Body of pancreas (tissue), 4 donors: ENCODE measurements at regions not wholly inside any gene's neighbourhood (a gene's known extent, or its start where the extent isn't known, plus 50 kb on each side); places are given as distances from the start of the nearest gene placed in this dataset.

Experiments used
- ATAC-seq: fragments of 150-250 bp; one replicate; pipeline ENCODE4 v1.9.1; 2016
- DNase-seq, 4 donors: peaks; one replicate each; pipeline ENCODE4 v3.0.0-alpha.2; 2019
- H3K27ac ChIP-seq, 4 donors: fragments of 200-600 bp; sonication (generic); 1 replicate in 3 of 4; 2 replicates in 1 of 4; pipeline versions ENCODE4 v1.5.1 to v1.6.1; 2016 to 2019; ENCODE audit warnings: mild to moderate bottlenecking in 1 of 4, mixed read lengths in 1 of 4, moderate library complexity in 1 of 4
- H3K27me3 ChIP-seq, 2 donors: fragments of 200-600 bp; sonication (generic); one replicate each; pipeline ENCODE4 v1.6.0; 2016; ENCODE audit warnings: mild to moderate bottlenecking in 1 of 2
- H3K36me3 ChIP-seq, 2 donors: fragments of 200-600 bp; sonication (generic); replicated peaks in 1 of 2; 2 replicates each; pipeline ENCODE4 v1.5.1; 2016; ENCODE audit warnings: low read depth in 2 of 2; ENCODE audit not compliant: insufficient read depth in 1 of 2
- H3K4me1 ChIP-seq: fragments of 200-600 bp; sonication (generic); one replicate; pipeline ENCODE4 v1.6.0; 2016
- H3K4me3 ChIP-seq, 2 donors: fragments of 200-600 bp; sonication (generic); 1 replicate in 1 of 2; 2 replicates in 1 of 2; pipeline ENCODE4 v1.5.1; 2016 to 2019
- H3K9me3 ChIP-seq, 3 donors: fragments of 200-600 bp; sonication (generic); 1 replicate in 2 of 3; 2 replicates in 1 of 3; pipeline ENCODE4 v1.5.1; 2016
- POLR2A ChIP-seq, 3 donors: fragments of 450-650 bp; IDR thresholded peaks; one replicate each; pipeline ENCODE4 v1.6.1; 2016; ENCODE audit warnings: antibody characterized with exemption in 3 of 3, mild to moderate bottlenecking in 2 of 3
- WGBS, 2 donors: methylation state at CpG; one replicate each; pipeline ENCODE4 v1.1.5; 2017; 5-methylcytosine and 5-hydroxymethylcytosine counted together
- intact Hi-C: fragments of 100-400 bp; cut with DNase I; formaldehyde crosslinking; loops from one replicate; pipeline ENCODE4 v1.15.1; 2023
- TF ChIP-seq, protein P1 (sequence below), 7 experiments: fragments of 450-650 bp in 4 of 7; fragments of 200-600 bp in 3 of 7; sonication (generic) in 3 of 7; IDR thresholded peaks; one replicate each; pipeline ENCODE4 v1.5.1; 2016 to 2019; ENCODE audit warnings: antibody characterized with exemption in 7 of 7

DNA sequence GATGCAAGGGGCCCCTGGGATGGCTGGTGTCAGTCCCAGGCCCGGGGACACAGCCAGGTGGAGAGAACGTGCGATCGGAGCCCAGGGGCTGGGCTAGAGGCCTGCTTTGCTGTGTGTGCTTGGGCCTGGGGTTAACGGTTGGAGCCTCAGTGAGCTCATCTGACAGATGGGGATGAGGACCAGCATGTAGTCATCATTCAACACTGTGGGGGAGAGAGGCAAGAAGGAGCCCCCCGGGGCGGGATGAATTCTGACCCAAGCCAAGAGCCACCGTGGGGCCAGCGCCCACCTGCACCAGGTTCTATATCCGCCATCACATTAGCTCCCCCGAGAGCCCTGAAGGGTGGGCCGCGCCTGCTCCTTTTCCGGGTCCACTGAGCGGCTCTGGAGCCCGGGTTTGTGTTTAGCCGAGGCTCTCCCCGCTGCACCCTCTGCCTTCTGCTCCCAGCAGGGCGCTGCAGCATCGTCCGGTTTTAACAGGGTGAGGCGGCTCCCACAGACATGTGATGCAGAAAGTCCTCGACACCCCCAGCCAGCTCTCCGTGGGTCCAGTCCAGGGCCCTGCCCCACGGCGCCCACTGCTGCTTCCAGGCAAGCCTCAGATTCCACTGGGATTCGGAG, 365.7 kb downstream of the SEC14L1 start:
- no peaks in the 10 kb centered on the region for H3K27me3 ChIP-seq
- no peaks in the 10 kb centered on the region for H3K9me3 ChIP-seq
- no peak for DNase-seq
- no peaks in the 10 kb centered on the region for H3K36me3 ChIP-seq
- intact Hi-C loops = no loop called here
- WGBS, 2 donors = 72 to 96% methylated on average over 4 to 20 of the region's 27 CpGs
- TF ChIP-seq, protein P1, sequence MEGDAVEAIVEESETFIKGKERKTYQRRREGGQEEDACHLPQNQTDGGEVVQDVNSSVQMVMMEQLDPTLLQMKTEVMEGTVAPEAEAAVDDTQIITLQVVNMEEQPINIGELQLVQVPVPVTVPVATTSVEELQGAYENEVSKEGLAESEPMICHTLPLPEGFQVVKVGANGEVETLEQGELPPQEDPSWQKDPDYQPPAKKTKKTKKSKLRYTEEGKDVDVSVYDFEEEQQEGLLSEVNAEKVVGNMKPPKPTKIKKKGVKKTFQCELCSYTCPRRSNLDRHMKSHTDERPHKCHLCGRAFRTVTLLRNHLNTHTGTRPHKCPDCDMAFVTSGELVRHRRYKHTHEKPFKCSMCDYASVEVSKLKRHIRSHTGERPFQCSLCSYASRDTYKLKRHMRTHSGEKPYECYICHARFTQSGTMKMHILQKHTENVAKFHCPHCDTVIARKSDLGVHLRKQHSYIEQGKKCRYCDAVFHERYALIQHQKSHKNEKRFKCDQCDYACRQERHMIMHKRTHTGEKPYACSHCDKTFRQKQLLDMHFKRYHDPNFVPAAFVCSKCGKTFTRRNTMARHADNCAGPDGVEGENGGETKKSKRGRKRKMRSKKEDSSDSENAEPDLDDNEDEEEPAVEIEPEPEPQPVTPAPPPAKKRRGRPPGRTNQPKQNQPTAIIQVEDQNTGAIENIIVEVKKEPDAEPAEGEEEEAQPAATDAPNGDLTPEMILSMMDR (IDR thresholded peaks at IDR 0.05) = no peak
- TF ChIP-seq POLR2A (IDR thresholded peaks at IDR 0.05) = no peak
- H3K27ac ChIP-seq = no peak overlapping the region
- H3K4me3 ChIP-seq = no peak overlapping the region
- no peak for ATAC-seq
- no peaks in the 10 kb centered on the region for H3K4me1 ChIP-seq

DNA sequence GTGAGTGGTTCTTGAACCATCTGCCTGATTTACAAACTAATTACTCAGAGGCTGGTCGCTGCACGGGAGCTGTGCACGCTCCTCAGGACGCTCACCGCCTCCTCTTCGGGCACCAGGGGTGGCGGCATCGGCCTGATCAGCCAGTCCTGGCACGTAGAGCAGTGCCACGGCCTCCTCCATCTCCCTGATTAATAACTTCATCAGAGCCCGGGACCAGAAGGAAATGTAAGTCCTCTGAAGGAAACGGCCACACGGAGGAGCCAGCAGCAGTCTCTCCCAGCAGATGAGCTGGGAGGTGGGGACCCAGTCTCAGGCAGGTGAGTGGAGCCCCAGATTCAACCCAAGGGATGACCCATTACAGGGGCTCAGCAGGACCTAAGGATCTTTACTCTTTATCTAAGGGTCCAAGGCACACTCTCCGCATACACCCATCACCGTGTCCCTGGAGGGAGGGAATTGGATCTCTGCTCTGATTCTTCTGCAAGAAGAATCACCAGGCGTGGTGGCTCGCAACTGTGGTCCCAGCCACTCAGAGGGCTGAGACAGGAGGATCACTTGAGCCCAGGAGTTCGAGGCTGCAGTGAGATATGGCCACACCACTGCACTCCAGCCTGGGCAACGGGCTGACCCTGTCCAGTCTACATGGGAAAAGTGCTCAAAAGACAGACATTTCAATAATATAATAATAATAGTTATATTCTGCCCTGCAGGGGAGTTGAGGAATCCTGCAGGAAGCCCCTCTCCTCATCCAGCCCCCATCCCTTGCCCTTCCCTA, 366.5 kb downstream of the SEC14L1 start:
- no peak overlapping the region for H3K4me3 ChIP-seq
- WGBS, 2 donors = 45 to 66% methylated on average over 6 to 19 of the region's 19 CpGs
- no peaks in the 10 kb centered on the region for H3K4me1 ChIP-seq
- intact Hi-C loops = no loop called here
- ATAC-seq = no peak
- DNase-seq = peak in 1 of 4 donors; percentile 4
- no peaks in the 10 kb centered on the region for H3K9me3 ChIP-seq
- no peaks in the 10 kb centered on the region for H3K36me3 ChIP-seq
- no peaks in the 10 kb centered on the region for H3K27me3 ChIP-seq
- no peak overlapping the region for H3K27ac ChIP-seq
- TF ChIP-seq, protein P1 (IDR thresholded peaks at IDR 0.05) = no peak
- no peak for TF ChIP-seq POLR2A (IDR thresholded peaks at IDR 0.05)

DNA sequence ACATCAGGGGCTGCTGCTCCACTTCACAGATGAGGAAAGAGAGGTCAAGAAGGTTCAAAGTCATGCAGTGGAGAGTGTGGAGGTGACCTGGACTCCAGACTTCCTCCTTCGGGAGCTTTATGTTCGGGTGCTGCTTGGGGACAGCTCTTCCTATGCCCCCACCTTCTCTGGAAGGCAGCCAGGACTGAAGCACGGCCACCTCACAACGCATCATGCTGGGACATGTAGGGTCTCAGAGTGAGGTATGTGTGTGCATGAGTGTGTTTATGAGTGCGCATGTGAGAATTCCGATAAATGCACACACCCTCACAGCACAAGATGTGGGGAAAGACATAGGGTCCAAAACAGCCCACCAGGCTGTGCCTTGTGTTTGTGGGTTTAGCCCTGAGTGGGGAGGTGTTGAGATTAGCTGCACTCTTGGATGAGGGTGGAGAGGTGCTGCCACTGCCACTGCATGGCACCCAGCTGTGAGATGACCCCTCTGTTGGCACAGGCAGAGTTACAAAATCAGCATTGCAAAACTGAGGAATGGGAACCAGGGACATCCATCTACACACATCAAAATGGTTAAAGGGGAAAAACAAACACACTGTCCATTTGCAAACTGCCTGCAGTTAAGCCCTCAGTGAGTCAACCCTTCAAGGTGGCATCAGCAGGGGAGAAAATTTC, 367.4 kb downstream of the SEC14L1 start:
- WGBS, 2 donors = 48 to 49% methylated on average over 6 of the region's 6 CpGs
- DNase-seq (no peak), ATAC-seq (no peak)
- TF ChIP-seq, protein P1 (IDR thresholded peaks at IDR 0.05) = no peak
- no peak for TF ChIP-seq POLR2A (IDR thresholded peaks at IDR 0.05)
- Histone ChIP-seq H3K36me3 (no peaks in the 10 kb centered on the region), H3K9me3 (no peaks in the 10 kb centered on the region), H3K4me1 (no peaks in the 10 kb centered on the region), H3K27me3 (no peaks in the 10 kb centered on the region), H3K27ac (no peak overlapping the region), H3K4me3 (no peak overlapping the region)
- intact Hi-C loops = no loop called here

DNA sequence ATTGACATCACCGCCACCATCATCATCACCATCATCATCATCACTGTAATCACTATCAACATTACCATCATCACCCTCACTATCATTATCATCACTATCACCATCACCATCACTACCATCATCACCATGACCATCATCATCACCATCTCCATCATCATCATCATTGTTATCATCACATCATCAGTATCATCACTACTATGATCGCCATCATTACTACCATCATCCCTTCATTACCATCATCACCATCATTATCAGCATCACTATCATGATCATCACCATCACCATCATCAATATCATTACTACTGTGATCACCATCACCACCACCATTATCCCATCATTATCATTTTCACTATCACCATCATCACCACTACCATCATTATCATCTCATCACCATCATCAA, 368.3 kb downstream of the SEC14L1 start:
- Histone ChIP-seq H3K27me3 (no peaks in the 10 kb centered on the region), H3K4me3 (no peak overlapping the region), H3K36me3 (no peaks in the 10 kb centered on the region), H3K9me3 (no peaks in the 10 kb centered on the region), H3K27ac (no peak overlapping the region), H3K4me1 (no peaks in the 10 kb centered on the region)
- DNase-seq = no peak
- WGBS, 2 donors = 86 to 89% methylated on average over 2 of the region's 2 CpGs
- TF ChIP-seq, protein P1 (IDR thresholded peaks at IDR 0.05) = no peak
- TF ChIP-seq POLR2A (IDR thresholded peaks at IDR 0.05) = no peak
- ATAC-seq = no peak
- intact Hi-C loops = no loop called here
